Skin of body (tissue), 1 donor: ENCODE measurements at regions not wholly inside any gene's neighbourhood (a gene's known extent, or its start where the extent isn't known, plus 50 kb on each side); places are given as distances from the start of the nearest gene placed in this dataset.
A peak's percentile ranks its signal among the peaks of the same experiment; 100 is the strongest.

ENCODE experiments used
- DNase-seq: peaks from one replicate; lab custom pipeline; 2025; lab: John Stamatoyannopoulos, UW

DNA sequence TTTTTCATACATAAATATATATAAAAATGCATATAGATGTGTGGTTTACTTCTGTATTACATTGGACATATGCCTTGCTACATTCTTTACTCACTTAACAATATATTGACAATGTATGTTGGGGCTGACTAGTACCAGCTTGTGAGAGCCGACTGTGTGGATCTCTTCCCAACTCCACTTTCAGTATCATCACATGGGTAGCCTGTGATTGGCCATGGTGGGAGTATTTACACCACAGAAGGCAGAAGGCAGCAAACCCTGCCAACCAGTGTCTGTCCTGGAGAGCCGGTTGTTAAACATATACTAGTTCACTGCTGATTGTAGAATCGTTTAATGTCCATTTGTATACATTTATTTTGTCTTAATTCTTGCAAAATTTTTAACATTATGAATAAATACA lies 638.7 kb downstream of the DHX35 start:
- no peak for DNase-seq

DNA sequence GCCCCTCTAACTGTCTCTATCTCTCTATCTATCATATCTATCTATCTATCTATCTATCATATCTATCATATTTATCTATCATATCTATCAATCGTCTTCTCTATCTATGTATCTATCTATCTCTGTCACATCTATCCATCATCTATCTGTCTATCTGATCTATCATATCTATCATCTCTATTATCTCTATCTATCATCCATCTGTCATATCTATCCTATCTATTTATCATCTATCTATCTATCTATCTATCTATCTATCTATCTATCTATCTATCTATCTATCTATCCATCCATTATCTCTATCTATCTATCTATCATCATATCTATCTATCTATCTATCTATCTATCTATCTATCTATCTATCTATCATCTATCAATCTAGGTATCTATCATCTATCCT lies 638.0 kb downstream of the DHX35 start:
- DNase-seq = no peak

DNA sequence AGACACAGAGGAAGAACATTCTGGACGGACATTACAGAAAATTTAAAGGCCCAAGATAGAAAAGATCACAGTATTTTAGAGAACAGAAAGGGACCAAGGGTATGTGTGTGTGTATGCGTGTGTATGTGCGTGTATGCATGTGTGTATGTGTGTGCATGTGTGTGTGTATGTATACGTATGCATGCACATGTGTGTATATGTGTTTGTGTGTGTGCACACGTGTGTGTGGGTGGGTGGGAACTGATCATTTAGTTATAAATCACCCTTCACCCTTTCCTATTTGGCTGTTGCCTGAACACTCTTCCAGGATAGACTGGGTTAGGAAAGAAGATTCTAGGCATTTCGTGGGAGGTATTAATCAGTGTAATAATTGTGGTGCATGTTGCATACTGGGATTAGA lies 634.4 kb downstream of the DHX35 start:
- DNase-seq = no peak

DNA sequence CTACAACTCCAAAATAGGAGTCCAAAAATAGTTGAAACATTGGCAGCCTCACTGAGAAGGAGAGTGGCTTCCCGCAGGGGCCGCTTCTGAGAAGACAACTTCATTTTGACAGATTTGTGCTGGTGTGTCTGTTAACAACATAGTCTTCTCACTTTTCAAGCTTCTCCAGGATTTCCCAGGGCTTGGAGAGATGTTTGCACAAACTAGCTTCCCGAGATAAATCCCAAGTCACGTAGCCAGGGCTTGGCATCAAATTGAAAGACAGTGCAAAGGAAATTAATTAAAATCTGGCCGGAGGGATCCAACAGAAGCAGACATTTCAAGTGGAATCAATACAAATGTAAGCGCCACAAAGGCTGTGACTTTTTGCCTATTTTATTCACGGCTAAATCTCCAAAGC lies 630.2 kb downstream of the DHX35 start:
- no peak for DNase-seq

DNA sequence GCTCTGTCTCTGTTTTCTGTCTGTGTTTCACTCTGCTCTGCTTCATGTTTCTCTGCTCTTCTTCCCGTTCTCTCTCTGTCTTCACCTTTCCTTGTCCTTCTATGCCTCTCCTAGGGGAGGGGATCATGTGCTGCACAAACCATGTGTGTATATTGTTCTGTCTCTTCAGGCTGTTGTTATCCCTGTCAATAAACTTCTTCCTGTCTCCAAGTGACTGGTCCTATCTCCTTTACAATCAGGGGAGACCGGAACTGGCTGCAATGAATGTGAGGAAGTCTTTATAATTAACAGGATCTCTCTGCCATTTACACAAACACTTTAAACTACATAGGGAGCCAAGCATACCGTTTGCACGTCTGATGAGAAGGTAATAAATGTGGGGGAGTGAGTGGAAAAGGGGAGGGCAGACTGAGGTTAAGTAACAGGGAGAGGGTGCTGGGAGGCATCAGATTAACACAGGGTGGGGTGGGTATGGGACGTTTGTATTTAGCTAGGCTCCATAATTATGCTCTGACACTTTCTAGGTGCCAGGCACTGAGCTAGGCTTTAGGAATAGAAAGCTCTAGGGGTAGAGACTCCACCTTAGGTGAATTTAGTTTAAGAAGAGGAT lies 626.1 kb downstream of the DHX35 start:
- no peak for DNase-seq

DNA sequence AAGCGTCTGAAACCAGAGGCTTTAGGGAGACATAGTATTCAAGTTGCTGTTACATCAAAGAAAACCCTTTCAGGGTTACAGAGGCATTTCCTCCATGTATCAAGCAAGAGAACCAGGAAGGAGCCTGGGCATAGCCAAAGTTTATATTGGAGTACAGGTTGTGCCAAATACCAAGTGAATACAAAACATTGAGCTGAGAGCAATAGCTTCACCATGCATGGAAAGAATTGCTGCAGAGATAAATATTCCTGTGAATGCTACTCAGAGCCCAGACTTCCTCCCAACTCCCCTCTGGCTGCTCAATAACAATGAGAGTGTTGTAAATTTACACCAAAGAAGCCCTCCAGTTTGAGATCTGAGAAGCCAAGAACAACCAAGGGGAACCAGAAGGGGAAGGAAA lies 618.9 kb downstream of the DHX35 start:
- no peak for DNase-seq

DNA sequence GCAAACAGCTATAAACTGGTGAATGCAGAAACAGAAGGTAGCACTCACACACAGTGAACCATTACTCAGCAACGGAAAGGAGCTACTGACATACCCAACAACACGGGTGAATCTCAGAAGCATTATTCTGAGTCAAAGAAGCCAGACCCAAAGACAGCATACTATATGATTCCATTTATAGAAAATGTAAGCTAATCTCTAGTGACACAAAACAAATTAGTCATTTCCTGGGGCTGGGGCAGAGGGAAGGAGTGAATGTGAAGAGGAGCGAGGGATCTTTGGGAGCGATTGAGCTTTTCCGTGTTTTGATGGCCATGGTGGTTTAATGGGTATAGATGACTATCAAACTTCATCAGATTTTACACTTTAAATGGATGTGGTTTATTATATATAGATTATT lies 614.6 kb downstream of the DHX35 start:
- DNase-seq = no peak

DNA sequence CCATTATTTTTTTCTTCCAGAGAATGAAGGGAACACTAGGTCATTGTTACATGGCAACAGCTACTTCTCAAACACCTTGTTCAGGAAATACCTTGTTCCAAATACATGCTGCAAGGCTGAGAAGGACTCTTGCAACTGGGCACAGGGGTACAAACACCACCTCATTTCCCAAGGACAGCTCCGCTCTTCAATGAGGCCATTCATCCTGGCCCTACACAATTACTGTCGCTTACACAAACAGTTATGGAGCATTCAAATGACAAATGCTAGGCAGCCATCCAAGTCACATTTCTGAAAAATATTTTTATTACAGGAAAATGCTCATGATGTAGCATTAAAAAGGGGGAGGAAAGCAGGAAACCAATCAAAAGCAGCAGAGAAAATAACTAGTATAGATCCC lies 611.9 kb downstream of the DHX35 start:
- DNase-seq = peak; percentile 48

DNA sequence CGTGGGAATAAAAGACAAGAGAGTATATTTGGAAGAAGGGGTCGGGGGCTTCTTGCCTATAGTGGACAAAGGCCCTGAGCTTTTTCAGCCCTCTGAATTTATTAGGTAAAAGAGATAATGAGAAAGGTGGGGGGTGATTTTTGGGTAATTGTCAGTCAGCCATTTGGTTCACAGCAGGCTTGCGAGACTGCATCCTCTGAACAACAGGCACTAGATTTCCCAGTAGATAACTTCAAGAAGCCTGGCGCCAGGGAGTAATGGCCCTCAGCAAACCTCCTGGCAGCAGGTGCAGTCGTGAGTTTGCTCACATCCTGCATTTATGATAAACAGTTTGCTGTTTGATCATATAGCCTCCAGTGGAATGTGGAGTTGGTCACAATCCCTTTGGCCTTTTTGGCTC lies 609.0 kb downstream of the DHX35 start:
- DNase-seq = no peak

DNA sequence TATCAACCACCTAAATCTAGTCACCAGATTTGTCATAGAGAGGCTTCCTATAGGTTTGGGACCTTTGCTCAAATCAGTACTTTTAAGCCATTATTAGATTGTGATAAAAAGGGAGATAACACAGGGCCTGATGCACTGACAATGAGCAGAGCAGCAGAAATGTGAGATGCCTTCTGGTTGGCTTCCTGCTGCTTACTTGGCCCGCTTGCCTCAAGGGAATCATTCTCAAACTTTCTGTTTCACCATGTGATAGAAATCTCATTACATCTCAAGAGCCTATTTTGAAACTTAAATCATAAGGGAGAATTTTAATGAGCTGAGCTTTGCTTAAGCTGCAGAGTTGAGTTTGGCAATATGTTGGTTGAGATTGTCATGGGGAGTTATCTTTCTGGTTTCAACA lies 606.0 kb downstream of the DHX35 start:
- no peak for DNase-seq

DNA sequence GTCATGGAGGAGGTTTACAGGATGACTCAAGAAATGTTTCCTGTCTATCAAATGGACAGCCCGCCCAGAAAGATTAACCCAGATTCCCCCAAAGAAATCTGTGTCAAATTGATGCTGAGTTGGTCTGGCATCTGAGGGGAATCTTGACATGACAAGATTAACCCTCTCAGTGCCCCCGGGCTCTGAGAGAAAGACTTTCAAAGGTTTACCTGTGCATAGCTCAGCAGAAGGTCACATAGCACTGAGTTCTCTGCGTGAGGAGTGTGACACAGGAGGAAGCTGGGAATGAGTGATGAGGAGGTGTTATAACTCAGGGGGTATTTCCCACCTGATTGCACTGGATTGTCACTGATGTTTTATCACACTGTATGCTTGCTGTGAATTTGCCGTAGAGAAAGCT lies 601.2 kb downstream of the DHX35 start:
- DNase-seq = no peak

DNA sequence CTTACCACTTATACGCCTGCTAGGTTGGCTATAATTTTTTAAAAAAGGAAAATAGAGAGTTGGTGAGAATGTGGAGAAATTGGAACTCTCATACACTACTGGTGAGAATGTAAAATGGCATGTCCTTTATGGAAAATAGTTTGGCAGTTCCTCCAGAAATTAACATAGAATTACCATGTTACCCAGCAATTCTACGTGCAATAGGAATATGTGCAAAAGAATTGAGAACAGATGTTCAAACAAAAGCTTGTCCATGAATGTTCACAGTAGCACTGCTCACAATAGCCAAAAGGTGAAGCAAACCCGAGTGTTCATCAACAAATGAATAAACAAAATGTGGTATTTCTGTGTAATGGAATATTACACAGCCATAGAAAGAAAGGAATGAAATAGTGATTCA lies 592.2 kb downstream of the DHX35 start:
- no peak for DNase-seq

DNA sequence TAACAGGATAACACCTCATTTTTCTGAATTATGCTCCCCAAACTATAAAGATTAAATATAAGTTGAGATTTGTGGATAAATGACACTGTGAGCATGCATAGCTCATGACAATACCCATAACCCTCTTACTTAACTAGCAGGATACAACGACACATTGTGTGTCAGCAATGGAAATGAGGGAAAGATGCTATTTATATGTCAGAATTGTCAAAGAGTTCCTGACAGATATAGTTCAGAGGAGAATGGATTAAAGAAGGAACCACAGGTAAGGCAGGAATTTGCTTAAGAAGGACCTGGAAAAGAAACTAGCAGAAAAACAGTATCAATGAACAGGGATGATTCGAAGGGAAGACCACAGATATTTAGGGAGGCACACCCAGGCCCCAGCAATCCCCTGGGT lies 591.0 kb downstream of the DHX35 start:
- DNase-seq = no peak

DNA sequence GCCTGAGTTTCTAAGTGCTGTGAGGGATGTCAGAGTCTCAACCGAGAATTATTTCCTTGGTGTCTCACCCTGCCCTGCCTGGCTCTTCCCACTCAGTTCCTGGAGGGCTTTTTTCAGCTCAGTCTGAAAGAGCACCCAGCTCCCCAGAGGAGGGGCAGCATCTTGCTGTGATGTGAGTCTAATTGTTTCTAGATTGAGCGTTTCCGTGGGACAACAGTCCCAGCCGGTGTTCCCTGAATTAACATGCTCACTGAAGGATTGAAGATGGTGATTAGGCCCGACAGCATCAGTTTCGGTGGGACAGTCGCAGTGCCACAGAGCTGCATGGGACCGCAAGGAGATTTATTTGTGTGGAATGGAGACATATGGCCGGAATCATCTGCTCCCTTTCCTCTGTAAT lies 587.6 kb downstream of the DHX35 start:
- DNase-seq = no peak

DNA sequence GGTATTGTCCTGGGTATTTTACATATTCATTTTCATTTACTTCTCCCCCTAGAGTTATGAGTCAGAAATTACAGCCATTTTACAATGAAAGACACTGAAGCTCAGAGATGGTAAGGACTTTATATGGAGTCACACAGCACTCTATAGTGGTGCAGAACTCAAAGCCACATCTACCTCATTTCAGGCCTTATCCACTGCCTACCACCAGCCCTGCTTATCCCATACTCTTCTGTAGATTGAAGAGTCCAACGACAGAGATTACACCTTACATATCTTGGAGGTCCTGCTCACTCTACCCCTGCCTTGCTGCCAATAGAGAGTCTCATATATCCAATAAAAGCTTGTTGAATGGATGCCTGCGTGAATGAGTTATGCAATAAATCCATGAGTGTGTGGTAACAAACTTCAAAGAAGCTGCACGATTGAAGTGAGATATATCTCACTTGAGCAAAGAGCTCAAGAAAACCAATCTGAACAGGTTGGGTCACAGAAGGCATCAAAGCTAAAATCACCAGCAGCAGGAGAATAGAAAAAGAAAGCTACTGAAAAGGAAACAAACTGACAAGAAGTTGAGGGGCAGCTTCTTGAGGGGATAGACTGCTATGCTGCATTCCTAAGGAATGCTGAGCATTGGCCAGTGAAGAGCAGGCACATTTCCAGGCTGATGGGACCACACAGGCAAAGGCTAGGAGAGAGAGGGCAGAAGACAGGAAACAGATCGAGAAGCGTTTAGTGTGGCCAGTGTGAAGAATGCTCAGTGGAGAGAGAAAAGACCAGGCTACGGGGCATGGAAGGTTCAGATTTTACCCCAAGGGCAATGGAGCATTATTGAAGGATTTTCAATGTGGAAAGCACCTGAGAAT lies 585.6 kb downstream of the DHX35 start:
- DNase-seq = no peak

DNA sequence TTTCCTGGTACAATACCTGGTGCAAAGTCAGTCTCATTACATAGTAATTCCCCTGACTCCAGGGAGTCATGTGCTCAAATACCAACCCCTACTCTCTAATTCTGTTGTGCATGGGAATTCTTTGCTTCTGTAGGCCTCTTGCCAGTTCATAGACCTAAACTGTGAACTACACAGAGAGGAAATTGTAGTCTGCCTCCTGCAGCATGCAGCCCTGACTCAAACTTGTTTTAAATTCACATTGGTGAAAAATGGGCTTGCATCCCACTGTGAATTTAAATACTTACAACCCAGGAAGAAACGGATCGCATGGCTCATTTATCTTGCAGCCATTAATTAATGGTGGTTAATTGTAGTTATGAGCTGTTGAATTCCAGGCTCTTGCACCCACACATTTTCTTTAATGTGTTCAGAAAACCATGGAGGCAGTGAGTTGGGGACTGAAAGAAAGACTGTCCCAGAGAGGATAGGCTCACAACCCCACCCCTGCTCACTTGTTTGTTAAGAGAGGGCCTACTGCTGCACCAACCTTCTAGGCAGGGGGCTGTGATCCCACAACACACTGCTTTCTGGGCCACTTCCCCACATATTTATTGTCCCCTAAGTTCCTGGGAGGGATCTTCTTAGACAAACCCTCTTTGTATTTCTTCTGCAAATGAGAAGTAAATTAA lies 579.1 kb downstream of the DHX35 start:
- DNase-seq = no peak

DNA sequence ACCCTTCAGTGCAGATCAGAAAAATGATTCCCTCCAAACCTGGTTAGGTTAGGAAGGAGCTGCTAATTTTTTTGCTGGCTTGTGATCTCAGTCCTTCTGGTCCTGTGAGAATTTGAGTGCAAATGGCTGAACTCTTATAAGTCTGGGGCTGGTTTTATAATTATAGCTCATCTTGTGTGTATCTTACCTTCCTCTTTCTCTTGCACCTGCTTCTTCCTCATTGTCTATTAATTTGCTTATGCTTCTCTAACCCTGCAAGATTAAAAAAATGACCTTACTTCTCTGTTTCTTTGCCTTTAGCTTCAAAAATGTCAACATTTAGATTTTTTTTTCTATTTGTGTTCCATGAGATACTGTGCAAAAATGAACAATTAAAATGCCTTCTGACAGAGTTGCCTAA lies 576.2 kb downstream of the DHX35 start:
- DNase-seq = no peak

DNA sequence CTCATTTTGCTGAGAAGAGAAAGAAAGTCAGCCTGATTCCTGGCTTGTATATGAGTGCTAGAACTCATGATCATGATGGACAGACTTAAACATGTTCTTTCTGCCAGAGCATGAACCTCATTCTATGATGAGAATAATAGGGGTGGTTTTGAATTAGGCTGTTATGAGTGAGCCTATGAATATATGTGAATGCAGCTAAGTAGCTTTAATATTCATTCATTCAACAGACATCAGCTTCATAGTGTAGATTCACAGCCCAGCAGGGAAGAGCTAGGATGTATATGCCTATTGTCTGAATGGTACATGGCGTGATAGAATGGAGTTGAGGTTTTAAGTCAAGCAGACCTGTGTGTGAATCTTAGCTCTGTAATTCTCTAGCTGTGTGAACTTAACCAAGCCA lies 573.2 kb downstream of the DHX35 start:
- no peak for DNase-seq

DNA sequence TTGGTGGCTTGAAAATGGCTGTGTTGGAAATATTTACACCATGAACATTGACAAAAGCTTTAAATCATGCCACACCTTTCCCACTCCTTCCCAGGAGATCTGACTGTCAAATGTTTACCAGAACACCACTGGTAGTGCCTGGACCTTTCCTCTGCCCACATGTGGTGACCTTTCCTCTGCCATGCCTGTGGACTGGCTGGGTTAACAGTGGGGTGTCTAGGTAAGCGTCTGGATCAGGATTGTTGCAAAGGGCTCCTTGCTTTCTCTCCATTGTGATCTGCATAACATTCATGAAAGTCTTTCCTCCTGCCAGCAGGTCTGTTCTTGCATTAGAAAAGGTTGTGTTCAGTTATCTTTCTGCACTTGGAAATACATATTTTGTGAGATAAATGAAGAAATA lies 572.7 kb downstream of the DHX35 start:
- no peak for DNase-seq

DNA sequence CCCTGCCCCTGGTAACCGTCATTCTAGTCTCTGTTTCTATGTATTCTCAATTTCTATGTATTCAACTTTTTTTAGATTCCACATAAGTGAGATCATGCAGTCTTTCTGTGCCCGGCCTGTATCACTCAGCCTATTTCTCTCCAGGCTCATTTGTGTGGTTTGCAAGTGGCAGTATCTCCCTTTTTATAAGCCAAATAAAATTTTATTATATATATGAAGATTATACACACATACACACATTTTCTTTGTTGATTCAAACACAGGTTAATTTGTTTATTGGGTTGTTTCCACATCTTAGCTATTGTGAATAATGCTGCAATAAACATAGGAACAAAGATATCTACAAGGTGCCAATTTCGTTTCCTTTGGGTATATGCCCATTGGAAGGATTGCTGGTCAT lies 571.7 kb downstream of the DHX35 start:
- DNase-seq = no peak

DNA sequence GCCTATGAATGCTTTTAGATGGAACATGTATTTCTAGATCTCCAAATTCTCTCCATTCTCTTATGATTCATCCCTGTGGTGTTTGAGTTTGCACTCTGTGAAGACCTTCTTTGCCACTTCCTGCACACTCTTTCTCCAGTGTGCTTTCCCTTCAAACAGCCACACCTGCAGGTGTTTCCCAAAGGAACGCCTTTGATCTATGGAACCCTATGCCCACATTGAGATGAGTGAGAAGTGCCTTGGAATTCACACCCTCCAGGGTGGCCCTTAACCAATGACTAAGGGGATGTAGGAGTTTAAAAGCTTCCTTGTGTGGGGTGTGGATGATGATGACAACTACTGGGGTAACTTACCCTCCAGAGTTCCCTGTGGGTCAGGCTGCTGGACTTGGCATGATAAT lies 570.1 kb downstream of the DHX35 start:
- DNase-seq = no peak

DNA sequence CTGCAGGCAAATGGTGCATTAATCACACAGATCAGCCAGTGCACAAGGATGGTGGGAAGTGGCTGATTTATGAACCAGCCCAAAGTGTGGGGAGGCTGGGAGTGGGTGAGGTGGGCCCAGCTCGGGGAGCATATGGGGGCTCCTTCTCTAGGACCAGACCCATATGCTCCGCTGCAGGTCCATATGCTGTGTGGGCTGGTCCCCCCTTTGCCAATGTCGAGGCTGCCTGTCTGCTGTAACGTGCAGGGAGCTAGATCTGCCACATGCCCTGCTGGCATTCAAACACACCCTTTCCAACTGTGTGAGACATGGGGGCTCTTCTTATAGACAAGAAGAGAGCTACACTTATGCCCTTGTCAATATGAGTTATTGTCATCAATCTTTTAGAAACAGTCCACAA lies 566.3 kb downstream of the DHX35 start:
- no peak for DNase-seq

DNA sequence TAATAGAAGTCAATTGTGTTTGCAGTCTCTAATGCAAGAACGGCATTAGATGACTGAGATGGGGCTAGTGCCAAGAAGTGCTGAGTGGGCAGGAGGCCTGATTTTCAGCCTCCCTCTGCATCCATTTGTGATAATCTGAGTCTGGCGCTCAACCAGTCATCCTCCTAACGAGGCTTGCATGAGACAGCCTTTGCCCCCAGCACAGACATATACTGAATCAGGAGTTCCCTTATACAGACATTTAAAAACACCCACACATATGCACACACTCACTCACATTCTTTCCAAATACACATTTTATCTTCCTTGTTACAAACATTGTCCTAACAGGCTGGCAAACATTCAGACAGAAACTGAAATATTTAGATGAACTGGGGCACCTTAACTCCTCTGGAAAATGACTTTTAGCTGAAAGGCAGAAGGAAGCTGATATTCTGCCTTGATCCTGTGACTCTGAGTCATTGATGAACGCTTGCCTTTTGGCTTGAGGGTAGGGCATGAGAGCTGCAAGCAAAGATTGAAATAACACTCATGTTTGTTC lies 562.3 kb downstream of the DHX35 start:
- no peak for DNase-seq
